HCT116 (cell line): ENCODE measurements at regions not wholly inside any gene's neighbourhood (a gene's known extent, or its start where the extent isn't known, plus 50 kb on each side); places are given as distances from the start of the nearest gene placed in this dataset.

Experiments
- ATAC-seq: fragments of 200-7000 bp; cut with Tn5 transposase; 2 replicates; pipeline ENCODE4 v1.9.1; 2020; ENCODE audit warnings: mild to moderate bottlenecking, moderate library complexity
- BruUV-seq: library from RNA; stranded (reverse); fragments of 400-500 nt; replicated peaks from 2 replicates; lab custom pipeline; 2021; lab: Mats Ljungman, UMichigan
- CTCF ChIA-PET: fragments of 300-600 bp; sonication (Branson Sonifier 250); formaldehyde crosslinking; loops from one replicate; lab custom pipeline; 2021; ENCODE audit warnings: antibody characterized with exemption; lab: Charles Lee
- POLR2A ChIA-PET: fragments of 300-600, 350-600 bp; sonication (Branson Sonifier 250); formaldehyde crosslinking; loops from one replicate; lab custom pipeline; 2021; ENCODE audit warnings: antibody characterized with exemption; lab: Charles Lee
- RAD21 ChIA-PET, 2 experiments: fragments of 300-600 bp; sonication (Branson Sonifier 250); formaldehyde crosslinking; loops; one replicate each; lab custom pipeline; 2023; ENCODE audit warnings: low total read pairs in 2 of 2; ENCODE audit not compliant: uncharacterized antibody in 2 of 2, unreplicated experiment in 2 of 2, low non-redundant PET in 1 of 2; lab: Charles Lee
- DNase-seq: peaks from one replicate; pipeline ENCODE4 v3.0.0-alpha.2; 2010; ENCODE audit warnings: low read depth, low spot score
- H2AFZ ChIP-seq: fragments of 200-600 bp; shearing (Covaris generic), sonication (generic); 2 replicates; pipeline ENCODE4 v1.6.1; 2017; ENCODE audit warnings: low read depth, mixed run types, mixed read lengths, antibody characterized with exemption, low read length; ENCODE audit not compliant: poor library complexity, severe bottlenecking
- H3K27ac ChIP-seq: 2 replicates; pipeline ENCODE4 v1.5.1; 2012; ENCODE audit warnings: low read depth, low read length
- H3K27me3 ChIP-seq: fragments of 200-600 bp; sonication (generic); 2 replicates; pipeline ENCODE4 v1.6.1; 2016; ENCODE audit warnings: mixed run types, low read length, mixed read lengths; ENCODE audit not compliant: insufficient read depth
- H3K36me3 ChIP-seq, 2 experiments: fragments of 200-500 bp in 1 of 2; fragments of 200-600 bp in 1 of 2; sonication (Bioruptor generic) in 1 of 2; sonication (generic) in 1 of 2; 2 replicates each; pipeline versions ENCODE4 v1.5.1 to v1.6.1; 2014 to 2016; ENCODE audit warnings: low read length in 2 of 2, inconsistent platforms in 1 of 2, mixed read lengths in 1 of 2, mixed run types in 1 of 2; ENCODE audit not compliant: insufficient read depth in 2 of 2, control insufficient read depth in 1 of 2
- H3K4me1 ChIP-seq, 2 experiments: fragments of 200-600 bp in 1 of 2; sonication (generic) in 1 of 2; 2 replicates each; pipeline versions ENCODE4 v1.5.1 to v1.6.1; 2012 to 2017; ENCODE audit warnings: low read length in 2 of 2, inconsistent platforms in 1 of 2, mild to moderate bottlenecking in 1 of 2, mixed read lengths in 1 of 2, mixed run types in 1 of 2, moderate library complexity in 1 of 2; ENCODE audit not compliant: insufficient read depth in 2 of 2, control insufficient read depth in 1 of 2
- H3K4me2 ChIP-seq: fragments of 200-600 bp; sonication (generic); 2 replicates; pipeline ENCODE4 v1.6.1; 2017; ENCODE audit warnings: mixed run types, low read length, mixed read lengths
- H3K4me3 ChIP-seq, 2 experiments: fragments of 200-600 bp in 1 of 2; sonication (generic) in 1 of 2; replicated peaks in 1 of 2; 2 replicates each; pipeline ENCODE4 v1.5.1; 2011 to 2016; ENCODE audit warnings: low read length in 2 of 2, control low read depth in 1 of 2, low read depth in 1 of 2, mild to moderate bottlenecking in 1 of 2, mixed read lengths in 1 of 2, mixed run types in 1 of 2
- H3K79me2 ChIP-seq: fragments of 200-600 bp; sonication (generic); 2 replicates; pipeline ENCODE4 v1.6.1; 2017; ENCODE audit warnings: mild to moderate bottlenecking, mixed run types, low read length, moderate library complexity, mixed read lengths; ENCODE audit not compliant: insufficient read depth
- H3K9ac ChIP-seq: fragments of 200-600 bp; sonication (generic); 2 replicates; pipeline ENCODE4 v1.6.1; 2016; ENCODE audit warnings: low read length, mixed read lengths
- H3K9me2 ChIP-seq: fragments of 200-600 bp; sonication (generic), shearing (Covaris generic); 2 replicates; pipeline ENCODE4 v1.6.1; 2017; ENCODE audit warnings: mixed run types, mild to moderate bottlenecking, moderate library complexity; ENCODE audit not compliant: insufficient read depth
- H3K9me3 ChIP-seq, 2 experiments: fragments of 200-500 bp in 1 of 2; fragments of 200-600 bp in 1 of 2; sonication (Bioruptor generic) in 1 of 2; sonication (generic) in 1 of 2; 2 replicates each; pipeline ENCODE4 v1.6.1; 2014 to 2017; ENCODE audit warnings: low read length in 2 of 2, mixed read lengths in 2 of 2, inconsistent platforms in 1 of 2, low read depth in 1 of 2, mild to moderate bottlenecking in 1 of 2, mixed run types in 1 of 2, moderate library complexity in 1 of 2; ENCODE audit not compliant: control insufficient read depth in 1 of 2, insufficient read depth in 1 of 2
- H4K20me1 ChIP-seq: fragments of 200-600 bp; sonication (generic), shearing (Covaris generic); 2 replicates; pipeline ENCODE4 v1.6.1; 2017; ENCODE audit warnings: mixed run types, mild to moderate bottlenecking, moderate library complexity; ENCODE audit not compliant: insufficient read depth
- ATF3 ChIP-seq: IDR thresholded peaks from 2 replicates; pipeline ENCODE4 v1.6.1; 2012
- CBX3 ChIP-seq: IDR thresholded peaks from 2 replicates; pipeline ENCODE4 v1.6.1; 2012; ENCODE audit warnings: low read depth
- CEBPB ChIP-seq: IDR thresholded peaks from 2 replicates; pipeline ENCODE4 v1.6.1; 2012; ENCODE audit warnings: low read depth
- CTCF ChIP-seq, 3 experiments: fragments of 200-600 bp in 1 of 3; sonication (generic) in 1 of 3; IDR thresholded peaks in 2 of 3; conservative IDR thresholded peaks in 1 of 3; 2 replicates each; pipeline ENCODE4 v1.5.1; 2012 to 2017; ENCODE audit warnings: low read depth in 2 of 3, low read length in 2 of 3, antibody characterized with exemption in 1 of 3, borderline replicate concordance in 1 of 3, control low read depth in 1 of 3, mild to moderate bottlenecking in 1 of 3, mixed read lengths in 1 of 3, mixed run types in 1 of 3, moderate library complexity in 1 of 3; ENCODE audit not compliant: insufficient read depth in 1 of 3
- EZH2 ChIP-seq: fragments of 200-600 bp; sonication (generic); IDR thresholded peaks from 2 replicates; pipeline ENCODE4 v1.6.1; 2017; ENCODE audit warnings: antibody characterized with exemption, mixed run types
- EZH2phosphoT487 ChIP-seq: fragments of 200-600 bp; IDR thresholded peaks from 2 replicates; pipeline ENCODE4 v1.6.1; 2018; ENCODE audit warnings: antibody characterized with exemption, borderline replicate concordance
- FOSL1 ChIP-seq: IDR thresholded peaks from 2 replicates; pipeline ENCODE4 v1.6.1; 2012; ENCODE audit warnings: low read depth
- JUND ChIP-seq: IDR thresholded peaks from 2 replicates; pipeline ENCODE4 v1.6.1; 2012
- MAX ChIP-seq: IDR thresholded peaks from 2 replicates; pipeline ENCODE4 v1.6.1; 2012
- POLR2A ChIP-seq: IDR thresholded peaks from 2 replicates; pipeline ENCODE4 v1.7.0; 2011; ENCODE audit warnings: borderline replicate concordance; ENCODE audit not compliant: insufficient read depth, insufficient read length; ENCODE audit errors: extremely low read depth
- REST ChIP-seq: IDR thresholded peaks from 2 replicates; pipeline ENCODE4 v1.6.1; 2012; ENCODE audit warnings: low read depth
- SIN3A ChIP-seq: IDR thresholded peaks from 2 replicates; pipeline ENCODE4 v1.6.1; 2012; ENCODE audit warnings: low read depth
- SP1 ChIP-seq: IDR thresholded peaks from 2 replicates; pipeline ENCODE4 v1.6.1; 2012; ENCODE audit warnings: low read depth
- SRF ChIP-seq: IDR thresholded peaks from 2 replicates; pipeline ENCODE4 v1.6.1; 2012; ENCODE audit warnings: low read depth
- TCF7L2 ChIP-seq: IDR thresholded peaks from 2 replicates; pipeline ENCODE4 v1.7.0; 2011; ENCODE audit warnings: borderline replicate concordance, inconsistent platforms; ENCODE audit not compliant: insufficient read depth, insufficient read length; ENCODE audit errors: extremely low read depth
- YY1 ChIP-seq: IDR thresholded peaks from 2 replicates; pipeline ENCODE4 v1.6.1; 2011; ENCODE audit warnings: low read length, low read depth, moderate library complexity, mild to moderate bottlenecking; ENCODE audit not compliant: insufficient replicate concordance; ENCODE audit errors: extremely low read depth
- ZNF274 ChIP-seq: fragments of 200-500 bp; sonication (Bioruptor generic); IDR thresholded peaks from 2 replicates; pipeline ENCODE4 v1.6.1; 2014; ENCODE audit warnings: mild to moderate bottlenecking, low read depth, low read length, inconsistent platforms
- intact Hi-C: fragments of 100-400 bp; cut with micrococcal nuclease; formaldehyde crosslinking; loops from 2 replicates; pipeline ENCODE4 v1.10.0; 2022

GRCh38 chr1:65524931-65525265, 104.4 kb downstream of the LEPR start:
- Histone ChIP-seq H3K4me3 (no peak overlapping the region), H3K9me2 (no peaks in the 10 kb centered on the region)
- RAD21 ChIA-PET, result no interaction called here

More at GRCh38 chr1:65524931-65525265, 104.4 kb downstream of the LEPR start:
- intact Hi-C loops, result no loop called here
- H3K36me3 ChIP-seq, result no peaks in the 10 kb centered on the region
- H3K9me3 ChIP-seq, result no peaks in the 10 kb centered on the region
- no peak overlapping the region for H2AFZ ChIP-seq
- BruUV-seq, result no TSS peak
- TF ChIP-seq ATF3, result no peak
- TF ChIP-seq YY1, result no peak
- TF ChIP-seq EZH2, result no peak
- no peak for TF ChIP-seq CBX3
- TF ChIP-seq TCF7L2, result no peak
- no peak for TF ChIP-seq POLR2A
- no peak for TF ChIP-seq EZH2phosphoT487
- no peak for TF ChIP-seq CTCF (IDR thresholded peaks at IDR 0.05 in 2 of 3, conservative IDR thresholded peaks at IDR 0.05 in 1 of 3; ENCODE audit: borderline replicate concordance in 1 of 3, insufficient read depth in 1 of 3, low read depth in 2 of 3, low read length in 2 of 3)
- no peak for TF ChIP-seq MAX
- TF ChIP-seq CEBPB, result no peak
- TF ChIP-seq SP1, result no peak
- TF ChIP-seq ZNF274, result no peak
- no peak for TF ChIP-seq REST
- TF ChIP-seq SRF, result no peak
- TF ChIP-seq FOSL1, result no peak
- TF ChIP-seq JUND, result no peak
- TF ChIP-seq SIN3A, result no peak
- TF ChIP-seq, all 23 proteins: peak for 0
- DNase-seq (no peak), ATAC-seq (no peak)
- H3K27me3 ChIP-seq, result no peaks in the 10 kb centered on the region
- ChIA-PET POLR2A (no interaction called here), CTCF (no interaction called here)
- no peak overlapping the region for H3K4me2 ChIP-seq
- H3K79me2 ChIP-seq, result no peaks in the 10 kb centered on the region
- no peak overlapping the region for H3K9ac ChIP-seq
- no peaks in the 10 kb centered on the region for H4K20me1 ChIP-seq
- H3K27ac ChIP-seq, result no peak overlapping the region
- H3K4me1 ChIP-seq, result peaks cover 0 to 9% of the 10 kb centered on the region in 2 experiments; a peak in 2 of 4 replicates
